Keratinocyte (primary cell): ENCODE measurements at regions not wholly inside any gene's neighbourhood (a gene's known extent, or its start where the extent isn't known, plus 50 kb on each side); places are given as distances from the start of the nearest gene placed in this dataset.

Experiments
- DNase-seq: peaks from one replicate; pipeline ENCODE4 v3.0.0-alpha.2; 2011; ENCODE audit warnings: low read depth, missing footprints, low spot score
- FAIRE-seq: peaks from 2 replicates; lab custom pipeline; 2011; peaks lifted over from hg19 to GRCh38; lab: Jason Lieb, UNC
- H2AFZ ChIP-seq: 2 replicates; pipeline ENCODE4 v1.6.0; 2012; ENCODE audit warnings: low read length, control low read depth, inconsistent platforms; ENCODE audit not compliant: control insufficient read depth
- H3K27ac ChIP-seq: 2 replicates; pipeline ENCODE4 v1.5.1; 2011; ENCODE audit warnings: low read length; ENCODE audit not compliant: control insufficient read depth, insufficient read depth
- H3K27me3 ChIP-seq: 3 replicates; pipeline ENCODE4 v1.6.0; 2011; ENCODE audit warnings: low read length; ENCODE audit not compliant: control insufficient read depth, insufficient read depth; ENCODE audit errors: extremely low read depth
- H3K36me3 ChIP-seq, 2 experiments: 2 replicates in 1 of 2; 3 replicates in 1 of 2; pipeline ENCODE4 v1.5.1; 2011; ENCODE audit warnings: low read length in 2 of 2, mild to moderate bottlenecking in 1 of 2; ENCODE audit not compliant: control insufficient read depth in 2 of 2, insufficient read depth in 2 of 2; ENCODE audit errors: extremely low read depth in 1 of 2
- H3K4me1 ChIP-seq: 3 replicates; pipeline ENCODE4 v1.5.1; 2011; ENCODE audit warnings: low read length; ENCODE audit not compliant: control insufficient read depth, insufficient read depth; ENCODE audit errors: extremely low read depth
- H3K4me2 ChIP-seq: 3 replicates; pipeline ENCODE4 v1.6.0; 2011; ENCODE audit warnings: low read depth, low read length; ENCODE audit not compliant: control insufficient read depth, insufficient read depth; ENCODE audit errors: extremely low read depth
- H3K4me3 ChIP-seq, 3 experiments: fragments of 200-600 bp in 1 of 3; sonication (generic) in 1 of 3; 2 replicates in 2 of 3; 3 replicates in 1 of 3; pipeline ENCODE4 v1.5.1; 2011 to 2016; ENCODE audit warnings: low read length in 3 of 3, mild to moderate bottlenecking in 3 of 3, control low read depth in 2 of 3, inconsistent platforms in 1 of 3, low read depth in 1 of 3, mixed read lengths in 1 of 3, mixed run types in 1 of 3, moderate library complexity in 1 of 3; ENCODE audit not compliant: control insufficient read depth in 2 of 3, insufficient read depth in 2 of 3; ENCODE audit errors: extremely low read depth in 1 of 3
- H3K79me2 ChIP-seq: 2 replicates; pipeline ENCODE4 v1.6.0; 2012; ENCODE audit warnings: low read length; ENCODE audit not compliant: control insufficient read depth, insufficient read depth
- H3K9ac ChIP-seq: 3 replicates; pipeline ENCODE4 v1.6.0; 2011; ENCODE audit warnings: low read length; ENCODE audit not compliant: control insufficient read depth, insufficient read depth; ENCODE audit errors: extremely low read depth
- H3K9me1 ChIP-seq: 3 replicates; pipeline ENCODE4 v1.6.0; 2011; ENCODE audit warnings: low read length; ENCODE audit not compliant: control insufficient read depth, insufficient read depth; ENCODE audit errors: extremely low read depth
- H3K9me3 ChIP-seq: 2 replicates; pipeline ENCODE4 v1.5.1; 2012; ENCODE audit warnings: low read depth, low read length; ENCODE audit not compliant: control insufficient read depth
- H4K20me1 ChIP-seq: 3 replicates; pipeline ENCODE4 v1.6.0; 2011; ENCODE audit warnings: low read length; ENCODE audit not compliant: control insufficient read depth, insufficient read depth; ENCODE audit errors: extremely low read depth
- CTCF ChIP-seq, 3 experiments: IDR thresholded peaks in 1 of 3; conservative IDR thresholded peaks in 1 of 3; optimal IDR thresholded peaks in 1 of 3; 2 replicates in 2 of 3; 3 replicates in 1 of 3; pipeline versions ENCODE3 to v1.5.1; 2011; ENCODE audit warnings: low read length in 3 of 3, mild to moderate bottlenecking in 3 of 3, moderate library complexity in 2 of 3, control low read depth in 1 of 3, inconsistent platforms in 1 of 3; ENCODE audit not compliant: insufficient read depth in 2 of 3; ENCODE audit errors: extremely low read depth in 1 of 3
- EZH2 ChIP-seq: IDR thresholded peaks from one replicate; pipeline ENCODE4 v1.6.1; 2012; ENCODE audit warnings: inconsistent platforms, mild to moderate bottlenecking, low read length, moderate library complexity
- dilution Hi-C: fragments of 300-500 bp; cut with MboI; formaldehyde crosslinking; loops from one replicate; pipeline ENCODE4 v1.7.0; 2020; ENCODE audit warnings: low sequenced_read_pairs; ENCODE audit not compliant: extremely low pct_ligation_motif_present

GRCh38 chr13:26888632-26889031, 128.0 kb upstream of the GPR12 start:
- dilution Hi-C loops, result no loop called here
- H3K4me3 ChIP-seq, result no peak overlapping the region
- H3K9me1 ChIP-seq, result no peaks in the 10 kb centered on the region
- H4K20me1 ChIP-seq, result no peaks in the 10 kb centered on the region
- no peak for TF ChIP-seq EZH2
- TF ChIP-seq CTCF (optimal IDR thresholded peaks at IDR 0.05 in 1 of 3, IDR thresholded peaks at IDR 0.05 in 1 of 3, conservative IDR thresholded peaks at IDR 0.05 in 1 of 3; ENCODE audit: extremely low read depth in 1 of 3, insufficient read depth in 2 of 3, low read length in 3 of 3), result no peak
- no peak overlapping the region for H3K27ac ChIP-seq
- no peak overlapping the region for H3K9ac ChIP-seq
- DNase-seq (no peak), FAIRE-seq (no peak)
- no peaks in the 10 kb centered on the region for H3K9me3 ChIP-seq
- H3K27me3 ChIP-seq, result no peaks in the 10 kb centered on the region
- no peak overlapping the region for H3K4me2 ChIP-seq
- no peaks in the 10 kb centered on the region for H3K36me3 ChIP-seq
- H3K79me2 ChIP-seq, result no peaks in the 10 kb centered on the region
- no peak overlapping the region for H2AFZ ChIP-seq
- no peaks in the 10 kb centered on the region for H3K4me1 ChIP-seq

DNA sequence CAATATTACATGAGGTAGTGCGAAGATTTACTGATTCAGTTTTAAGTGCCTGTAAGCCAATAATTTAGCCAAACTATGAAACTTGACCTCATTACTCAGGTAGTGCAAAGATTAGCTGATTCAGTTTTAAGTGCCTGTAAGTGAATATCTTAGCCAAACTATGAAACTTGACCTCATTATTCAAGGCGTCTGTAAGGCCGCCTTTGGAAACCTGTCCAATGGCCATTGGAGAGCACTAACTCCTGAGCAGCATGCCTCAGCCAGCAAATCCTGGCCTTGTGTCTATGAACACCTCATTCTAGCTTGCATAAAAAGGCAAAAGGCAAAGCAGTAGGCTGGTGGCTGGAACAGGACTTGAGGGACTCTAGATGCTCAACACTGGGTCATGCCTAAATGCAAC, 127.0 kb upstream of the GPR12 start:
- H3K4me1 ChIP-seq, result no peaks in the 10 kb centered on the region
- H3K36me3 ChIP-seq, result no peaks in the 10 kb centered on the region
- H4K20me1 ChIP-seq, result no peaks in the 10 kb centered on the region
- H3K9me3 ChIP-seq, result no peaks in the 10 kb centered on the region
- no peak for FAIRE-seq
- no peaks in the 10 kb centered on the region for H3K9me1 ChIP-seq
- H3K9ac ChIP-seq, result no peak overlapping the region
- TF ChIP-seq CTCF (optimal IDR thresholded peaks at IDR 0.05 in 1 of 3, IDR thresholded peaks at IDR 0.05 in 1 of 3, conservative IDR thresholded peaks at IDR 0.05 in 1 of 3; ENCODE audit: extremely low read depth in 1 of 3, insufficient read depth in 2 of 3, low read length in 3 of 3) (no peak), EZH2 (no peak)
- no peak overlapping the region for H2AFZ ChIP-seq
- no peak for DNase-seq
- H3K27ac ChIP-seq, result no peak overlapping the region
- no peak overlapping the region for H3K4me3 ChIP-seq
- dilution Hi-C loops, result no loop called here
- H3K4me2 ChIP-seq, result no peak overlapping the region
- H3K79me2 ChIP-seq, result no peaks in the 10 kb centered on the region
- no peaks in the 10 kb centered on the region for H3K27me3 ChIP-seq
